GM18519 (cell line): ENCODE measurements at regions not wholly inside any gene's neighbourhood (a gene's known extent, or its start where the extent isn't known, plus 50 kb on each side); places are given as distances from the start of the nearest gene placed in this dataset.
"Not testable (repeated sequence)": the region's sequence is repeated elsewhere in the genome, so short reads cannot be mapped to it uniquely, and the experiment has no call there.

Source experiments
- ATAC-seq: cut with Tn5 transposase; IDR thresholded peaks from one replicate; pipeline ENCODE4 v1.9.1; 2021; ENCODE audit warnings: mild to moderate bottlenecking, moderate library complexity; ENCODE audit not compliant: unreplicated experiment, low FRiP score

- not testable (repeated sequence) for ATAC-seq
Observed at GRCh38 chr2:91497129-91498064, 2805.9 kb downstream of the RPIA start.

GRCh38 chr2:91498065-91498449, 2806.6 kb downstream of the RPIA start:
- not testable (repeated sequence) for ATAC-seq

GRCh38 chr2:91498513-91499250, 2807.2 kb downstream of the RPIA start:
- ATAC-seq: not testable (repeated sequence)

GRCh38 chr2:91499431-91500050, 2808.1 kb downstream of the RPIA start:
- not testable (repeated sequence) for ATAC-seq

- not testable (repeated sequence) for ATAC-seq
Observed at GRCh38 chr2:91500246-91500977, 2808.9 kb downstream of the RPIA start.

- not testable (repeated sequence) for ATAC-seq
Observed at GRCh38 chr2:91500978-91501310, 2809.5 kb downstream of the RPIA start.

- not testable (repeated sequence) for ATAC-seq
Observed at GRCh38 chr2:91501481-91502080, 2810.1 kb downstream of the RPIA start.

GRCh38 chr2:91503572-91503958, 2812.1 kb downstream of the RPIA start:
- not testable (repeated sequence) for ATAC-seq

- not testable (repeated sequence) for ATAC-seq
Observed at GRCh38 chr2:91503959-91504741, 2812.7 kb downstream of the RPIA start.

GRCh38 chr2:91508816-91509215, 2817.3 kb downstream of the RPIA start:
- ATAC-seq: not testable (repeated sequence)

GRCh38 chr2:91509276-91509675, 2817.8 kb downstream of the RPIA start:
- ATAC-seq: not testable (repeated sequence)

GRCh38 chr2:91511166-91511565, 2819.7 kb downstream of the RPIA start:
- not testable (repeated sequence) for ATAC-seq

- not testable (repeated sequence) for ATAC-seq
Observed at GRCh38 chr2:91515966-91516365, 2824.5 kb downstream of the RPIA start.

GRCh38 chr2:91516669-91517068, 2825.2 kb downstream of the RPIA start:
- ATAC-seq: not testable (repeated sequence)

GRCh38 chr2:91517846-91518245, 2826.4 kb downstream of the RPIA start:
- not testable (repeated sequence) for ATAC-seq

GRCh38 chr2:91518361-91518981, 2827.0 kb downstream of the RPIA start:
- ATAC-seq: not testable (repeated sequence)

GRCh38 chr2:91519359-91519758, 2827.9 kb downstream of the RPIA start:
- not testable (repeated sequence) for ATAC-seq

GRCh38 chr2:91519914-91520313, 2828.4 kb downstream of the RPIA start:
- not testable (repeated sequence) for ATAC-seq

GRCh38 chr2:91520523-91520922, 2829.1 kb downstream of the RPIA start:
- ATAC-seq: not testable (repeated sequence)
